OCI-LY3 (cell line): ENCODE measurements at regions not wholly inside any gene's neighbourhood (a gene's known extent, or its start where the extent isn't known, plus 50 kb on each side); places are given as distances from the start of the nearest gene placed in this dataset.

Source experiments
- CTCF ChIP-seq: fragments of 200-600, 300-600 bp; sonication (generic); IDR thresholded peaks from 2 replicates; pipeline ENCODE4 v1.5.1; 2014; ENCODE audit warnings: antibody characterized with exemption, low read length, low read depth
- EZH2phosphoT487 ChIP-seq: fragments of 200-600 bp; shearing (Covaris generic); IDR thresholded peaks from 2 replicates; pipeline ENCODE4 v1.6.1; 2018; ENCODE audit warnings: antibody characterized with exemption, mixed run types, low read depth

GRCh38 chr14:27063959-27064358 is 466.1 kb upstream of the NOVA1 start:
- TF ChIP-seq CTCF: no peak
- TF ChIP-seq EZH2phosphoT487: no peak
